ENCODE measurements at regions not wholly inside any gene's neighbourhood (a gene's known extent, or its start where the extent isn't known, plus 50 kb on each side); places are given as distances from the start of the nearest gene placed in this dataset.

DNA sequence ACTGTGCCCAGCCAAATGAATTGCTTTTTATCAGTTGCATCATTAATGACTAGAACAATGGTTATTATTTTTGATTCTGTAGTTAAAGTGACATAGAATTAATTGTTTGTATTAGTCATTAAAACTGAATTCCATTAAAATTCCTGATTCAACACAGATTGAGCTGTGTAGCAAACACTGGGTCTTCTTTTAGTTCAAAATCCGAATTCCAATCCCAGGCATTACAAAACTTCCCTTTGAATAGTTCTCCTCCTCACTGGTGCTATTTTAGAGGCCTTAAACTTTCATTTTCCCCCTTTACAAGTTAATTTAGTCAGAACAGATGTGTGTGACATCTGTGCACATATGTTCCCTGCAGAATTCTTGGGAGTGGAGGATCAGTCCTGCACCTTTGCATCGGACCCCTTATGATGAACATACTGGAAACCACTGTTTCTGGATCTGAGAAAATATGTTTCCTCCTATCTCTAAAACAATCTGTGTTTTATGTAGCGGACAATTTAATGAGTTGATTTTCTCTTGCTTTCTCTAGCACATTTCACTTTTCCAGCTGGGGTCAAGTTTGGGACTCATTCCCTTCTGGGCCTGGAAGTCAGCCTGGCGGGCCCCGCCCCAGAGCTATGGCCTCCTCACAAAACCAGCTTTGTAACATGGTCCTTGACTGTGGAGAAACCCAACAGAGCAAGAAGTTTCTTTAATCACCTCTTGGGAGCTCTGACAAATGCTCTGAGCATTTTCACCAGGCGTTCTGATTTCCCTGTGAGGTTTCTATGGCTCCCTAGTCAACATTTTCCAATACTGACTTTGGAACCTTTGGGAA is 87.9 kb upstream of the MAMDC2 start:
- 76% methylated on average over 6 of the region's 6 CpGs for WGBS, 2 donors
- DNase-seq (no peak), ATAC-seq (ENCODE audit: low FRiP score) (peak; percentile 38)

DNA sequence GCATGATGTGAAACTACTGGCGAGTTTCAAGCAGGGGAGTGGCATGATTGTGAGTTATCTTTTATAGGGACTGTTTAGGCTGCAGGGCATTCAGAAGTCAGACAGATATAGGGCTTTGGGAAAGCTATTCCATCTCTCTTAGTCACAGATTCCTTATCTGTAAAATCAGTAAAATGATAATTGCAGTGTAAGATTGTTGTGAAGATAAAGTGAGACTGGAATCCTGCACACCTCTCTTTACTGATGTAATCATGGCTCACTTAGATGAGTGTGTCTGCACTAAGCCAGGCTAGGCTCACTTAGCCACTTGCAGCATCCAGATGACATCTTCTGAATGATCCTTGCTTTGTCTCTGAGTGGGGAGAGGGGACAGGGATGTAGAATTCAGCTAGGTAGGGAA is 81.8 kb upstream of the MAMDC2 start:
- no peak overlapping the region for H3K4me3 ChIP-seq (ENCODE audit: low read length in 2 of 2)
- no peaks in the 10 kb centered on the region for H3K9me3 ChIP-seq (ENCODE audit: control insufficient read depth, low read length)
- 95 to 100% methylated on average over 1 of the region's 1 CpG for WGBS, 2 donors
- no peak for ATAC-seq (ENCODE audit: low FRiP score)
- no peaks in the 10 kb centered on the region for H3K36me3 ChIP-seq (ENCODE audit: control insufficient read depth in 1 of 2, insufficient read depth in 2 of 2, low read length in 1 of 2)
- H3K27ac ChIP-seq (ENCODE audit: low read depth in 1 of 2, low read length in 2 of 2) = no peak overlapping the region
- DNase-seq = no peak
- intact Hi-C loops (cut with DNase I) = no loop called here
- H3K27me3 ChIP-seq (ENCODE audit: control insufficient read depth in 1 of 2, insufficient read depth in 2 of 2, low read length in 1 of 2) = no peaks in the 10 kb centered on the region
- H3K4me1 ChIP-seq (ENCODE audit: control insufficient read depth in 1 of 2, insufficient read depth in 2 of 2, low read length in 2 of 2) = no peaks in the 10 kb centered on the region

More for the DNA sequence above, 87.9 kb upstream of the MAMDC2 start:
- no peaks in the 10 kb centered on the region for H3K4me1 ChIP-seq (ENCODE audit: control insufficient read depth in 1 of 2, insufficient read depth in 2 of 2, low read length in 2 of 2)
- H3K27ac ChIP-seq (ENCODE audit: low read depth in 1 of 2, low read length in 2 of 2) = no peak overlapping the region
- H3K4me3 ChIP-seq (ENCODE audit: low read length in 2 of 2) = no peak overlapping the region
- H3K36me3 ChIP-seq (ENCODE audit: control insufficient read depth in 1 of 2, insufficient read depth in 2 of 2, low read length in 1 of 2) = no peaks in the 10 kb centered on the region
- intact Hi-C loops (cut with DNase I) = no loop called here
- peaks cover 0 to 1% of the 10 kb centered on the region in 2 donors for H3K27me3 ChIP-seq (ENCODE audit: control insufficient read depth in 1 of 2, insufficient read depth in 2 of 2, low read length in 1 of 2)
- peaks cover 1% of the 10 kb centered on the region for H3K9me3 ChIP-seq (ENCODE audit: control insufficient read depth, low read length)

DNA sequence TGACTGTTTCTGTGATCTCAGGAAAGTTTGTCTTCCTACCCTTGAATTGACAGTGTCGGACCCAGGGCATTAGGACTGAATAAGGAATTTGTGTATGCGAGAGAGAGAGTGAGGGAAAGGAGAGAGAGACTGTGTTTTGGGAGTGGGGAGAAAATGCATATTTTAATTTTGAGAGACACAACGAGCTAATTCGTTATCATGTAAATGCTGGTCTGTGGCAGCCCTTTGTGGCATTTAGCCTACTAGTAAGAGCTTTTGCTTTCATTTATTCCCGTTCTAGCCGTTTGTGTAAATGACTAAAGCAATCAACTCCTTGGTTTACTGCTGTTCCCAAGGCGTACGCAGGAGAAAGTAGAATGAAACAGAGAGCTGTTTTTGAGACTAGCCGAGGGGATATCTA is 79.8 kb upstream of the MAMDC2 start:
- ATAC-seq (ENCODE audit: low FRiP score) = no peak
- no peak overlapping the region for H3K4me3 ChIP-seq (ENCODE audit: low read length in 2 of 2)
- intact Hi-C loops (cut with DNase I) = no loop called here

DNA sequence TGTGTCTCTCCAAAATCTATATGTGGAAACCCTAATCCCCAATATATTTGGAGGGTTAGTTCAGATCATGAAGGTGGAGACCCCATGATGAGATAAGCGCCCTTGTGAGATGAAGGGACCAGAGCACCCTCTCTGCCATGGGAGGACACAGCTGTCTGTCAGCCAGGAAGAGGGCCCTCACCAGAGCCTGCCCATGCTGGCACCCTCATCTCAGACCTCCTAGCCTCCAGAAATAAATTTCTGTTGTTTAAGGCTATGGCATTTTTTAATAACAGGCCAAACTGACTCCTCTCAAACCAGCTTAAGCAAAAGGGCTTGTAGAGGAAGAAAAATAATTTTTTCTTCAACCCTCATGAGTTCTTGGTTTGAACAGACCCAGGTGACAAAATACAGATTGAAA is 79.2 kb upstream of the MAMDC2 start:
- intact Hi-C loops (cut with DNase I) = no loop called here
- H3K36me3 ChIP-seq (ENCODE audit: control insufficient read depth in 1 of 2, insufficient read depth in 2 of 2, low read length in 1 of 2) = no peaks in the 10 kb centered on the region
- H3K9me3 ChIP-seq (ENCODE audit: control insufficient read depth, low read length) = no peaks in the 10 kb centered on the region
- no peaks in the 10 kb centered on the region for H3K27me3 ChIP-seq (ENCODE audit: control insufficient read depth in 1 of 2, insufficient read depth in 2 of 2, low read length in 1 of 2)
- no peak overlapping the region for H3K4me3 ChIP-seq (ENCODE audit: low read length in 2 of 2)
- DNase-seq (no peak), ATAC-seq (ENCODE audit: low FRiP score) (no peak)
- no peaks in the 10 kb centered on the region for H3K4me1 ChIP-seq (ENCODE audit: control insufficient read depth in 1 of 2, insufficient read depth in 2 of 2, low read length in 2 of 2)
- no peak overlapping the region for H3K27ac ChIP-seq (ENCODE audit: low read depth in 1 of 2, low read length in 2 of 2)
- 98 to 100% methylated on average over 1 of the region's 1 CpG for WGBS, 2 donors

More for the DNA sequence above, 79.8 kb upstream of the MAMDC2 start:
- no peaks in the 10 kb centered on the region for H3K4me1 ChIP-seq (ENCODE audit: control insufficient read depth in 1 of 2, insufficient read depth in 2 of 2, low read length in 2 of 2)
- H3K27me3 ChIP-seq (ENCODE audit: control insufficient read depth in 1 of 2, insufficient read depth in 2 of 2, low read length in 1 of 2) = no peaks in the 10 kb centered on the region
- H3K36me3 ChIP-seq (ENCODE audit: control insufficient read depth in 1 of 2, insufficient read depth in 2 of 2, low read length in 1 of 2) = no peaks in the 10 kb centered on the region
- H3K27ac ChIP-seq (ENCODE audit: low read depth in 1 of 2, low read length in 2 of 2) = no peak overlapping the region
- no peaks in the 10 kb centered on the region for H3K9me3 ChIP-seq (ENCODE audit: control insufficient read depth, low read length)
- WGBS, 2 donors = 60 to 61% methylated on average over 9 of the region's 9 CpGs
- no peak for DNase-seq

DNA sequence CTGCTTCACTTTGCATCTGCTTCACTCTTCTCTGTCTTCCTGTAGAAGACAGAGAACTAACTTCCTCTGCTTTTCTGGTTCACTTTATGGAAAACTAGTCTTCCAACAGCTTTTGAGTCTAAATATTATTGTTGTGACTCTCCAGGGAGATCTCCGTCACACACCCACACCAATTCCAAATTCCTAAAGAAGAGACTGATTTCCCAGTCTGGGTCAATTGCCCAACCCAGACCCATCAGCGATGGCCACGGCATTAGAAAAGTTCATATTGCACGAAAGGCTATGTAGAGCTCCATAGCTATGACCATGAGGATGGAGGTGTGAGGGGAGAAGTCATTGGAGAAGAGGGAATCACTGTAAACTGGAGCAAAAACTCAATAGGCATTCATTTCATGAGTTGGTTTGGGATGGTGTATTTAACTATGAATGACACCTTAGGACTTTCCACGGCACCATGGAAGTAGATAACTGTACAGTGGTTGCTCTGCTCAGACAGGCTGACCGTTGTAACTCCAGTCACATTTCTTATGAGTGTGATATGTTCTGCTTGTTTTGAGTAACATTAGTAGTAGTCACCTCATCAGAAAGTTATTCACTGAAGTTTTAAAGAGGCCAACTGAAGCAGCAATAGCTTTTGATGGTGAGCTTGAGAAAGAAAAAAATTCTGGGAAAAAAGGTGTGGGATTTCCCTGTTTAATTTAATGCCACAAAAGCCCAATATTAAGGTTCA is 78.1 kb upstream of the MAMDC2 start:
- Histone ChIP-seq H3K27ac (ENCODE audit: low read depth in 1 of 2, low read length in 2 of 2) (no peak overlapping the region), H3K9me3 (ENCODE audit: control insufficient read depth, low read length) (no peaks in the 10 kb centered on the region), H3K4me1 (ENCODE audit: control insufficient read depth in 1 of 2, insufficient read depth in 2 of 2, low read length in 2 of 2) (no peaks in the 10 kb centered on the region), H3K4me3 (ENCODE audit: low read length in 2 of 2) (no peak overlapping the region), H3K27me3 (ENCODE audit: control insufficient read depth in 1 of 2, insufficient read depth in 2 of 2, low read length in 1 of 2) (no peaks in the 10 kb centered on the region), H3K36me3 (ENCODE audit: control insufficient read depth in 1 of 2, insufficient read depth in 2 of 2, low read length in 1 of 2) (no peaks in the 10 kb centered on the region)
- WGBS, 2 donors = 55 to 58% methylated on average over 6 of the region's 6 CpGs
- DNase-seq (no peak), ATAC-seq (ENCODE audit: low FRiP score) (no peak)
- intact Hi-C loops (cut with DNase I) = no loop called here

DNA sequence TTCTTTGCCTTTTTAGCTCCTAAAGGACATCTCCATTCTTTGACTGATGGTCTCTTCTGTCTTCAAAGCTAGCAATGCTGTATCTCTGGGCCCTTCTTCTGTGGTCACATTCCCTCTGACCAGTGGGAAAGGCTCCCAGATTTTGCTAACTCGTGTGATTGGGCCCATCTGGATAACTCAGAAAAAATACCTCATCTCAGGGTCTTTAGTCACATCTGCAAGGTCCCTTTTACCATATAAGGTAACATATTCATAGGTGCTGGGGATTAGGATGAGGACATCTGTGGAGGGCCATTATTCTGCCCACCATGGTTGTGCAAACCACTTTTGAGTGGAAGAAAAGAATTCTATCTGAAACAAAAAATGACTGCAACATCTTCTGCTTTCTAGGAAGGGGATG is 76.3 kb upstream of the MAMDC2 start:
- no peaks in the 10 kb centered on the region for H3K27me3 ChIP-seq (ENCODE audit: control insufficient read depth in 1 of 2, insufficient read depth in 2 of 2, low read length in 1 of 2)
- intact Hi-C loops (cut with DNase I) = no loop called here
- no peaks in the 10 kb centered on the region for H3K36me3 ChIP-seq (ENCODE audit: control insufficient read depth in 1 of 2, insufficient read depth in 2 of 2, low read length in 1 of 2)
- DNase-seq (no peak), ATAC-seq (ENCODE audit: low FRiP score) (no peak)
- no peaks in the 10 kb centered on the region for H3K9me3 ChIP-seq (ENCODE audit: control insufficient read depth, low read length)
- 58 to 83% methylated on average over 1 of the region's 1 CpG for WGBS, 2 donors
- H3K4me1 ChIP-seq (ENCODE audit: control insufficient read depth in 1 of 2, insufficient read depth in 2 of 2, low read length in 2 of 2) = no peaks in the 10 kb centered on the region
- H3K27ac ChIP-seq (ENCODE audit: low read depth in 1 of 2, low read length in 2 of 2) = no peak overlapping the region
- no peak overlapping the region for H3K4me3 ChIP-seq (ENCODE audit: low read length in 2 of 2)

DNA sequence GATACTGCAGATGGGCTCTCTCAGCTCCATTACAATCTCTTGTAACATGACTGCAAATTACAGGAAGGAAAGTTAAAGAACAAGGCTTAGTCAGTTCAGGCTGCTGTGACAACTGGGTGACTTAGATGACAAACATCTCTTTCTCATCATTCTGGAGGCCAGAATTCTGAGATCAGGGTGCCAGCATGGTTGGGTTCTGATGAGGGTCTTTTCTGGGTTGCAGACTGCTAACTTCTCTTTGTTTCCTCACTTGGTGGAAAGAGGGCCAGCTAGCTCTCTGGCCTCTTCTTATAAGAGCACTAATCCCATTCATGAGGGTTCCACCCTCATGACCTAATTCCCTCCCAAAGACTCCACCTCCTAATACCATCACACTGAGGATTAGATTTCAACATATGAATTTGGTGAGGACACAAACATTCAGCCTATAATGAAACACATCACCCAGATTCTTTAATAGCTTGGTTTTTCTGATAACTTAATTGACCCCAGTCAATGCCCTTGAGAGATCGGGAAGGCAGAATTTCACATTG is 73.6 kb upstream of the MAMDC2 start:
- H3K4me3 ChIP-seq (ENCODE audit: low read length in 2 of 2) = no peak overlapping the region
- no peak for ATAC-seq (ENCODE audit: low FRiP score)
- H3K27me3 ChIP-seq (ENCODE audit: control insufficient read depth in 1 of 2, insufficient read depth in 2 of 2, low read length in 1 of 2) = no peaks in the 10 kb centered on the region
- no peak for DNase-seq
- H3K36me3 ChIP-seq (ENCODE audit: control insufficient read depth in 1 of 2, insufficient read depth in 2 of 2, low read length in 1 of 2) = no peaks in the 10 kb centered on the region
- no peak overlapping the region for H3K27ac ChIP-seq (ENCODE audit: low read depth in 1 of 2, low read length in 2 of 2)
- intact Hi-C loops (cut with DNase I) = loop anchor here (2.0 to 10.0 kb wide), 6 partner anchors 72 to 635 kb away; partner anchors contain the start of genes MAMDC2 (in 1 of the 2) and SMC5 (in 1 of the 2)
- H3K4me1 ChIP-seq (ENCODE audit: control insufficient read depth in 1 of 2, insufficient read depth in 2 of 2, low read length in 2 of 2) = no peaks in the 10 kb centered on the region
- WGBS, 2 donors = 99 to 100% methylated on average over 1 of the region's 1 CpG
- no peaks in the 10 kb centered on the region for H3K9me3 ChIP-seq (ENCODE audit: control insufficient read depth, low read length)

DNA sequence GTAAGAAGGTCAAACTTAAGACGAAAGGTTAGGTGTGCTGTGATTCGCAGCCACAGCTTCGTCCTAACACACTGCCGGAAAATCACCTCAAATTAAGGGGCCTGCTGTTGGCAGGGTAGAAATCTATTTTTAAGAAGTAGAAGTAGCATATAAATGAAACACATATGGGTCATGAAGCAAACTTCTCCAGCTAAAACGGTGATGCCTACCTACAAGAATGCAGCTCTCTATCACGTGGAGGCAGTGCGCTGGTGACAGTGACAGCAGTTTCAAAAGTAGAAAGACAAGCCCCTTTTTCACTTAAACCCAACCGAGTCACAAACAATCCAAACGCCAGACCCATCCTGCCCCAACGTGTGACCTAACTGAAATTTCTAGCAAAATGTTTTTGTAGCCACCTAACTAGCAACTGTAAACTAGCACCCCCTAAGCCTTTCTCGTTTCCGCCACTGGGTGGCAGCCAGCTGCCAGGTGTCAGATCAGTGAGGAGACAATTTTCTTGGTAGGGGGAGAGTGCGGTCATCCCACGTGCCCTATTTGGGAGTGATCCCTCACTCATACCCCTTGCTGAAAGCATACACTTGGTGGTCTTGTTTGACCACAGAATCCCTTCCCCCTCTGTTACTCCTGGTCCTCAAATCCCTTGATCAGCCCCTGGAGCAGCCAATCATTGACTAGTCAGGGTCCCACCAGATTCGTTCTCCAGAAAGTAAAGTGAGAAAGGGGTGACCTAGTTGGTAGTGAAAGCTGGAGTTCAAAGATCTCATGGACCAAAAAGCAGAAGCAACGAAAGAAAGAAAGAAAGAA is 71.8 kb upstream of the MAMDC2 start:
- H3K27me3 ChIP-seq (ENCODE audit: control insufficient read depth in 1 of 2, insufficient read depth in 2 of 2, low read length in 1 of 2) = no peaks in the 10 kb centered on the region
- peaks cover 0 to 4% of the 10 kb centered on the region in 2 donors for H3K4me1 ChIP-seq (ENCODE audit: control insufficient read depth in 1 of 2, insufficient read depth in 2 of 2, low read length in 2 of 2)
- H3K4me3 ChIP-seq (ENCODE audit: low read length in 2 of 2) = no peak overlapping the region
- ATAC-seq (ENCODE audit: low FRiP score) = peak; percentile 84
- no peak overlapping the region for H3K27ac ChIP-seq (ENCODE audit: low read depth in 1 of 2, low read length in 2 of 2)
- intact Hi-C loops (cut with DNase I) = loop anchor here (2.0 to 10.0 kb wide), 6 partner anchors 70 to 633 kb away; partner anchors contain the start of genes MAMDC2 (in 1 of the 2) and SMC5 (in 1 of the 2)
- H3K9me3 ChIP-seq (ENCODE audit: control insufficient read depth, low read length) = no peaks in the 10 kb centered on the region
- WGBS, 2 donors = 19 to 23% methylated on average over 16 of the region's 16 CpGs
- DNase-seq = peak; percentile 81 to 89
- H3K36me3 ChIP-seq (ENCODE audit: control insufficient read depth in 1 of 2, insufficient read depth in 2 of 2, low read length in 1 of 2) = no peaks in the 10 kb centered on the region

All from aorta (tissue), 5 donors.